GM23338 (cell line): ENCODE measurements at regions not wholly inside any gene's neighbourhood (a gene's known extent, or its start where the extent isn't known, plus 50 kb on each side); places are given as distances from the start of the nearest gene placed in this dataset.

Experiments used
- ATAC-seq: fragments of 200-7000 bp; cut with Tn5 transposase; 3 replicates; pipeline ENCODE4 v1.9.1; 2020
- DNase-seq: peaks from one replicate; pipeline ENCODE4 v3.0.0-alpha.2; 2015; ENCODE audit warnings: low spot score
- H2AFZ ChIP-seq: fragments of 200-600 bp; sonication (generic); 2 replicates; pipeline ENCODE4 v1.8.0; 2016; ENCODE audit warnings: antibody characterized with exemption, mild to moderate bottlenecking, moderate library complexity
- H3F3A ChIP-seq: fragments of 200-600 bp; sonication (generic); replicated peaks from 2 replicates; pipeline ENCODE4 v1.8.0; 2017; ENCODE audit warnings: antibody characterized with exemption, mixed run types, low read depth
- H3K27ac ChIP-seq: fragments of 200-600 bp; sonication (generic); 2 replicates; pipeline ENCODE4 v1.6.1; 2016; ENCODE audit warnings: low read depth
- H3K27me3 ChIP-seq: fragments of 200-600 bp; sonication (generic); 2 replicates; pipeline ENCODE4 v1.8.0; 2016; ENCODE audit warnings: mild to moderate bottlenecking, mixed run types, moderate library complexity; ENCODE audit not compliant: insufficient read depth
- H3K36me3 ChIP-seq: fragments of 200-600 bp; sonication (generic); 2 replicates; pipeline ENCODE4 v1.8.0; 2016; ENCODE audit warnings: mild to moderate bottlenecking; ENCODE audit not compliant: insufficient read depth
- H3K4me1 ChIP-seq: fragments of 200-600 bp; sonication (generic); 2 replicates; pipeline ENCODE4 v1.8.0; 2016; ENCODE audit warnings: mild to moderate bottlenecking, moderate library complexity; ENCODE audit not compliant: insufficient read depth
- H3K4me2 ChIP-seq: fragments of 200-600 bp; sonication (generic); 2 replicates; pipeline ENCODE4 v1.7.1; 2017; ENCODE audit warnings: mixed run types
- H3K4me3 ChIP-seq: fragments of 200-600 bp; sonication (generic); 2 replicates; pipeline ENCODE4 v1.6.1; 2016; ENCODE audit warnings: mixed run types
- H3K79me2 ChIP-seq: fragments of 200-600 bp; sonication (generic); replicated peaks from 2 replicates; pipeline ENCODE4 v1.8.0; 2017; ENCODE audit warnings: mild to moderate bottlenecking; ENCODE audit not compliant: insufficient read depth
- H3K9me2 ChIP-seq: fragments of 200-600 bp; sonication (generic); 2 replicates; pipeline ENCODE4 v1.8.0; 2017; ENCODE audit not compliant: insufficient read depth
- H4K20me1 ChIP-seq: fragments of 200-600 bp; sonication (generic); replicated peaks from 2 replicates; pipeline ENCODE4 v1.8.0; 2017; ENCODE audit warnings: mild to moderate bottlenecking; ENCODE audit not compliant: insufficient read depth
- H3K27ac Mint-ChIP-seq: 2 replicates; pipeline ENCODE4 v1.8.0; 2020; ENCODE audit warnings: inconsistent platforms, mild to moderate bottlenecking, moderate library complexity, mixed read lengths
- H3K27me3 Mint-ChIP-seq: 3 replicates; pipeline ENCODE4 v1.8.0; 2022; ENCODE audit warnings: low read depth, mild to moderate bottlenecking, moderate library complexity, mixed read lengths, inconsistent platforms; ENCODE audit not compliant: insufficient read depth, poor library complexity
- H3K36me3 Mint-ChIP-seq: 3 replicates; pipeline ENCODE4 v1.8.0; 2021; ENCODE audit warnings: low read depth, mild to moderate bottlenecking, inconsistent platforms, moderate library complexity, mixed read lengths
- H3K4me1 Mint-ChIP-seq: 3 replicates; pipeline ENCODE4 v1.8.0; 2020; ENCODE audit warnings: mild to moderate bottlenecking, inconsistent platforms, mixed read lengths
- H3K4me3 Mint-ChIP-seq: 3 replicates; pipeline ENCODE4 v1.8.0; 2021; ENCODE audit warnings: moderate library complexity, mild to moderate bottlenecking, inconsistent platforms, mixed read lengths
- H3K9me3 Mint-ChIP-seq: 3 replicates; pipeline ENCODE4 v1.8.0; 2020; ENCODE audit warnings: moderate library complexity, mild to moderate bottlenecking, inconsistent platforms, mixed read lengths
- CTCF ChIP-seq, 2 experiments: fragments of 200-600 bp in 1 of 2; sonication (generic) in 1 of 2; conservative IDR thresholded peaks; 2 replicates each; pipeline versions ENCODE4 v1.5.1 to v1.6.1; 2016 to 2017; ENCODE audit warnings: antibody characterized with exemption in 2 of 2, low read depth in 2 of 2, mild to moderate bottlenecking in 2 of 2, moderate library complexity in 1 of 2
- EZH2 ChIP-seq: fragments of 200-600 bp; sonication (generic); IDR thresholded peaks from one replicate; pipeline ENCODE4 v1.8.0; 2017; ENCODE audit warnings: antibody characterized with exemption, mild to moderate bottlenecking, low read depth; ENCODE audit not compliant: unreplicated experiment
- EZH2phosphoT487 ChIP-seq: fragments of 200-600 bp; sonication (generic); IDR thresholded peaks from one replicate; pipeline ENCODE4 v1.8.1; 2018; ENCODE audit warnings: antibody characterized with exemption; ENCODE audit not compliant: unreplicated experiment
- JUNB ChIP-seq: IDR thresholded peaks from one replicate; pipeline ENCODE4 v1.6.1; 2016; ENCODE audit warnings: antibody characterized with exemption; ENCODE audit not compliant: unreplicated experiment
- NANOG ChIP-seq: IDR thresholded peaks from 2 replicates; pipeline ENCODE4 v1.6.1; 2016; ENCODE audit warnings: antibody characterized with exemption, borderline replicate concordance
- STAT1 ChIP-seq: IDR thresholded peaks from one replicate; pipeline ENCODE4 v1.6.1; 2016; ENCODE audit warnings: antibody characterized with exemption; ENCODE audit not compliant: unreplicated experiment
- ZNF462 ChIP-seq: fragments of 250-450 bp; sonication (Bioruptor Pico); IDR thresholded peaks from 2 replicates; pipeline ENCODE4 v1.5.0; 2020; ENCODE audit warnings: mild to moderate bottlenecking, moderate library complexity
- TF ChIP-seq, protein P1 (sequence below): IDR thresholded peaks from one replicate; pipeline ENCODE4 v1.6.1; 2018; ENCODE audit warnings: antibody characterized with exemption; ENCODE audit not compliant: unreplicated experiment

DNA sequence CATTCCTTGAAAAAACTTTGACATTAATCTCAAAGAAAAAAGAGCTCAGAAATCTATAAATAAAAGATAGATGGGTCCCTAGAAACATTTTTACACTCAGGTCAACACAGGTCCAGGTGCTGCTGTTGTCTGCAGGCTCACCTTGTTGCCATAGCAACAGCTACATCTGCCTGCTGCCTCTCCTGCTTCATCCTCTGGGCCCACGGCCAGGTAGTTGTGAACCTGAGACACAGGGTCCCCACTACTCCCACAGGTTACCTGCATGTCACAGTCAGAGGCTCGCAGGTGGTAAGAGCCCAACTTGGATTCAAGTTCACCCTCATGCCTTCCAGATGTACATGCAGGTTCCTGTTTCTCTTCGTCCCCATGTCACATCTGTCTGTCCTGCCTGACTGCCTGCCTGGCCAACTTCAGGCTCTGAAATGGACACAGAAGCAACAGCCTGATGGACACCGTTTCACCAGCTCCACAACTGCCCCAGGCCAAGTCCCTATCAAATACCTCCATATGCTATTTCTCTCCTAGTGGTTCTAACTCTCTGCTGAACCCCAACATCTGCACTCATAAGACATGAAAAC lies 88.3 kb upstream of the SALL3 start:
- ATAC-seq (no peak), DNase-seq (no peak)
- H3K9me3 Mint-ChIP-seq, result peaks cover 97% of the 10 kb centered on the region
- no peak overlapping the region for H3K27ac Mint-ChIP-seq
- Histone ChIP-seq H2AFZ (no peak overlapping the region), H3F3A (no peaks in the 10 kb centered on the region), H3K4me3 (no peak overlapping the region), H3K79me2 (no peaks in the 10 kb centered on the region), H3K4me2 (no peak overlapping the region), H3K27me3 (no peaks in the 10 kb centered on the region), H4K20me1 (no peaks in the 10 kb centered on the region), H3K4me1 (no peaks in the 10 kb centered on the region), H3K9me2 (no peaks in the 10 kb centered on the region), H3K36me3 (peaks cover 9% of the 10 kb centered on the region; the same call in 1 of the 2 replicates), H3K27ac (no peak overlapping the region)
- peaks cover 3% of the 10 kb centered on the region for H3K27me3 Mint-ChIP-seq
- TF ChIP-seq EZH2 (no peak), NANOG (no peak), CTCF (conservative IDR thresholded peaks at IDR 0.05; ENCODE audit: low read depth in 2 of 2) (no peak), ZNF462 (CRISPR knock-in tag) (no peak), EZH2phosphoT487 (no peak), JUNB (no peak), STAT1 (no peak)
- TF ChIP-seq, protein P1, sequence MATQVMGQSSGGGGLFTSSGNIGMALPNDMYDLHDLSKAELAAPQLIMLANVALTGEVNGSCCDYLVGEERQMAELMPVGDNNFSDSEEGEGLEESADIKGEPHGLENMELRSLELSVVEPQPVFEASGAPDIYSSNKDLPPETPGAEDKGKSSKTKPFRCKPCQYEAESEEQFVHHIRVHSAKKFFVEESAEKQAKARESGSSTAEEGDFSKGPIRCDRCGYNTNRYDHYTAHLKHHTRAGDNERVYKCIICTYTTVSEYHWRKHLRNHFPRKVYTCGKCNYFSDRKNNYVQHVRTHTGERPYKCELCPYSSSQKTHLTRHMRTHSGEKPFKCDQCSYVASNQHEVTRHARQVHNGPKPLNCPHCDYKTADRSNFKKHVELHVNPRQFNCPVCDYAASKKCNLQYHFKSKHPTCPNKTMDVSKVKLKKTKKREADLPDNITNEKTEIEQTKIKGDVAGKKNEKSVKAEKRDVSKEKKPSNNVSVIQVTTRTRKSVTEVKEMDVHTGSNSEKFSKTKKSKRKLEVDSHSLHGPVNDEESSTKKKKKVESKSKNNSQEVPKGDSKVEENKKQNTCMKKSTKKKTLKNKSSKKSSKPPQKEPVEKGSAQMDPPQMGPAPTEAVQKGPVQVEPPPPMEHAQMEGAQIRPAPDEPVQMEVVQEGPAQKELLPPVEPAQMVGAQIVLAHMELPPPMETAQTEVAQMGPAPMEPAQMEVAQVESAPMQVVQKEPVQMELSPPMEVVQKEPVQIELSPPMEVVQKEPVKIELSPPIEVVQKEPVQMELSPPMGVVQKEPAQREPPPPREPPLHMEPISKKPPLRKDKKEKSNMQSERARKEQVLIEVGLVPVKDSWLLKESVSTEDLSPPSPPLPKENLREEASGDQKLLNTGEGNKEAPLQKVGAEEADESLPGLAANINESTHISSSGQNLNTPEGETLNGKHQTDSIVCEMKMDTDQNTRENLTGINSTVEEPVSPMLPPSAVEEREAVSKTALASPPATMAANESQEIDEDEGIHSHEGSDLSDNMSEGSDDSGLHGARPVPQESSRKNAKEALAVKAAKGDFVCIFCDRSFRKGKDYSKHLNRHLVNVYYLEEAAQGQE, result no peak
- H3K4me3 Mint-ChIP-seq, result no peak overlapping the region
- H3K4me1 Mint-ChIP-seq, result no peaks in the 10 kb centered on the region
- H3K36me3 Mint-ChIP-seq, result peaks cover 32% of the 10 kb centered on the region
